Stomach (tissue), 8 donors: ENCODE measurements at regions not wholly inside any gene's neighbourhood (a gene's known extent, or its start where the extent isn't known, plus 50 kb on each side); places are given as distances from the start of the nearest gene placed in this dataset.
"Not testable (repeated sequence)": the region's sequence is repeated elsewhere in the genome, so short reads cannot be mapped to it uniquely, and the experiment has no call there.

Source experiments
- DNase-seq, 2 donors: peaks; one replicate each; pipeline versions ENCODE4 v3.0.0 to v3.0.0-alpha.2; 2013 to 2019
- H3K27ac ChIP-seq, 5 donors: fragments of 200-600 bp in 4 of 5; sonication (generic) in 4 of 5; one replicate each; pipeline ENCODE4 v1.5.1; 2013 to 2019; ENCODE audit warnings: mild to moderate bottlenecking in 1 of 5, moderate library complexity in 1 of 5
- H3K27me3 ChIP-seq, 3 donors: fragments of 200-600 bp; sonication (generic); one replicate each; pipeline ENCODE4 v1.5.1; 2017 to 2019; ENCODE audit warnings: mixed run types in 1 of 3
- H3K36me3 ChIP-seq, 4 donors: fragments of 200-600 bp; sonication (generic); 1 replicate in 3 of 4; 2 replicates in 1 of 4; pipeline ENCODE4 v1.5.1; 2016 to 2019
- H3K4me1 ChIP-seq, 4 donors: fragments of 200-600 bp; sonication (generic); one replicate each; pipeline ENCODE4 v1.5.1; 2016 to 2019
- H3K4me3 ChIP-seq, 4 donors: fragments of 200-600 bp; sonication (generic) in 3 of 4; one replicate each; pipeline ENCODE4 v1.5.1; 2016 to 2019; ENCODE audit warnings: mild to moderate bottlenecking in 1 of 4
- H3K9me3 ChIP-seq, 4 donors: fragments of 200-600 bp; sonication (generic); one replicate each; pipeline ENCODE4 v1.5.1; 2016 to 2019
- EP300 ChIP-seq: sonication (generic); formaldehyde crosslinking; IDR thresholded peaks from one replicate; pipeline ENCODE4 v1.6.1; 2017; ENCODE audit warnings: antibody characterized with exemption
- POLR2A ChIP-seq, 4 donors: fragments of 450-650 bp; IDR thresholded peaks; one replicate each; pipeline ENCODE4 v1.6.1; 2016; ENCODE audit warnings: antibody characterized with exemption in 4 of 4, control low read depth in 2 of 4, mild to moderate bottlenecking in 1 of 4, moderate library complexity in 1 of 4
- POLR2AphosphoS5 ChIP-seq, 3 donors: sonication (generic); formaldehyde crosslinking; IDR thresholded peaks; one replicate each; pipeline ENCODE4 v1.6.1; 2016; ENCODE audit warnings: antibody characterized with exemption in 3 of 3
- WGBS, 5 donors: extraction: QIAGEN DNeasy Blood & Tissue Kit in 3 of 5; methylation state at CpG; one replicate each; pipeline versions ENCODE4 v1.1.5 to v1.1.7; 2013 to 2018; 5-methylcytosine and 5-hydroxymethylcytosine counted together
- intact Hi-C: fragments of 100-400 bp; cut with DNase I; formaldehyde crosslinking; loops from one replicate; pipeline ENCODE4 v1.15.1; 2023; ENCODE audit warnings: low total_unique reads
- TF ChIP-seq, protein P1 (sequence below), 7 experiments: fragments of 450-650 bp in 4 of 7; fragments of 200-600 bp in 3 of 7; sonication (generic) in 3 of 7; IDR thresholded peaks; one replicate each; pipeline ENCODE4 v1.5.1; 2016 to 2019; ENCODE audit warnings: antibody characterized with exemption in 7 of 7, control low read depth in 2 of 7, mild to moderate bottlenecking in 1 of 7
- donor health status: healthy with polysubstance abuse.
- donor health status: Bipolar disorder and iron deficiency.
- donor health status: healthy.

GRCh38 chr14:26655128-26655527, 57.3 kb upstream of the NOVA1 start:
- Histone ChIP-seq H3K4me3 (no peak overlapping the region), H3K9me3 (no peaks in the 10 kb centered on the region)
- intact Hi-C loops = no loop called here

GRCh38 chr14:26663506-26663905, 65.7 kb upstream of the NOVA1 start:
- H3K27me3 ChIP-seq = no peaks in the 10 kb centered on the region
- no peak for TF ChIP-seq POLR2AphosphoS5 (IDR thresholded peaks at IDR 0.05)
- TF ChIP-seq, protein P1, sequence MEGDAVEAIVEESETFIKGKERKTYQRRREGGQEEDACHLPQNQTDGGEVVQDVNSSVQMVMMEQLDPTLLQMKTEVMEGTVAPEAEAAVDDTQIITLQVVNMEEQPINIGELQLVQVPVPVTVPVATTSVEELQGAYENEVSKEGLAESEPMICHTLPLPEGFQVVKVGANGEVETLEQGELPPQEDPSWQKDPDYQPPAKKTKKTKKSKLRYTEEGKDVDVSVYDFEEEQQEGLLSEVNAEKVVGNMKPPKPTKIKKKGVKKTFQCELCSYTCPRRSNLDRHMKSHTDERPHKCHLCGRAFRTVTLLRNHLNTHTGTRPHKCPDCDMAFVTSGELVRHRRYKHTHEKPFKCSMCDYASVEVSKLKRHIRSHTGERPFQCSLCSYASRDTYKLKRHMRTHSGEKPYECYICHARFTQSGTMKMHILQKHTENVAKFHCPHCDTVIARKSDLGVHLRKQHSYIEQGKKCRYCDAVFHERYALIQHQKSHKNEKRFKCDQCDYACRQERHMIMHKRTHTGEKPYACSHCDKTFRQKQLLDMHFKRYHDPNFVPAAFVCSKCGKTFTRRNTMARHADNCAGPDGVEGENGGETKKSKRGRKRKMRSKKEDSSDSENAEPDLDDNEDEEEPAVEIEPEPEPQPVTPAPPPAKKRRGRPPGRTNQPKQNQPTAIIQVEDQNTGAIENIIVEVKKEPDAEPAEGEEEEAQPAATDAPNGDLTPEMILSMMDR (IDR thresholded peaks at IDR 0.05) = no peak
- no peak for TF ChIP-seq EP300
- no peak for TF ChIP-seq POLR2A (IDR thresholded peaks at IDR 0.05)
- peak in 1 of 2 donors; percentile 4 for DNase-seq
- 33 to 60% (median 38%) methylated on average over 1 of the region's 1 CpG for WGBS, 5 donors
- H3K36me3 ChIP-seq = no peaks in the 10 kb centered on the region
- H3K4me1 ChIP-seq = no peaks in the 10 kb centered on the region
- H3K9me3 ChIP-seq = peaks cover 0 to 5% (median 0%) of the 10 kb centered on the region in 4 donors
- no peak overlapping the region for H3K27ac ChIP-seq
- intact Hi-C loops = no loop called here
- H3K4me3 ChIP-seq = no peak overlapping the region

More at GRCh38 chr14:26655128-26655527, 57.3 kb upstream of the NOVA1 start:
- Histone ChIP-seq H3K4me1 (no peaks in the 10 kb centered on the region), H3K27me3 (no peaks in the 10 kb centered on the region), H3K36me3 (no peaks in the 10 kb centered on the region), H3K27ac (no peak overlapping the region)
- no peak for DNase-seq
- 80 to 91% (median 89%) methylated on average over 5 of the region's 5 CpGs for WGBS, 5 donors
- TF ChIP-seq, protein P1 (IDR thresholded peaks at IDR 0.05) = no peak
- TF ChIP-seq EP300 (no peak), POLR2A (IDR thresholded peaks at IDR 0.05) (no peak), POLR2AphosphoS5 (IDR thresholded peaks at IDR 0.05) (no peak)

DNA sequence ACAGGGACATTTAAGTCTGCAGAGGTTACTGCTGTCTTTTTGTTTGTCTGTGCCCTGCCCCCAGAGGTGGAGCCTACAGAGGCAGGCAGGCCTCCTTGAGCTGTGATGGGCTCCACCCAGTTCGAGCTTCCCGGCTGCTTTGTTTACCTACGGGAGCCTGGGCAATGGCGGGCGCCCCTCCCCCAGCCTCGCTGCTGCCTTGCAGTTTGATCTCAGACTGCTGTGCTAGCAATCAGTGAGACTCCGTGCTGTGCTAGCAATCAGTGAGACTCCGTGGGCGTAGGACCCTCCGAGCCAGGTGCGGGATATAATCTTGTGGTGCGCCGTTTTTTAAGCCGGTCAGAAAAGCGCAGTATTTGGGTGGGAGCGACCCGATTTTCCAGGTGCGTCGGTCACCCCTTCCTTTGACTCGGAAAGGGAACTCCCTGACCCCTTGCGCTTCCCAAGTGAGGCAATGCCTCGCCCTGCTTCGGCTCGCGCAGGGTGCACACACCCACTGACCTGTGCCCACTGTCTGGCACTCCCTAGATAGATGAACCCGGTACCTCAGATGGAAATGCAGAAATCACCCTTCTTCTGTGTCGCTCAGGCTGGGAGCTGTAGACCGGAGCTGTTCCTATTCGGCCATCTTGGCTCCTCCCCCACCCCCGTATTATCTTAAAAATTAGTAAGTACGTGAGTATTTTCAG, 81.0 kb upstream of the NOVA1 start:
- intact Hi-C loops, H3K4me1 ChIP-seq, H3K27ac ChIP-seq, DNase-seq, H3K36me3 ChIP-seq, H3K27me3 ChIP-seq, H3K9me3 ChIP-seq, H3K4me3 ChIP-seq: not testable (repeated sequence)
- WGBS, 5 donors = 89 to 98% (median 94%) methylated on average over 14 to 26 of the region's 31 CpGs

- Histone ChIP-seq H3K9me3 (peaks cover 0 to 14% (median 3%) of the 10 kb centered on the region in 4 donors), H3K27me3 (no peaks in the 10 kb centered on the region), H3K4me1 (no peaks in the 10 kb centered on the region), H3K36me3 (no peaks in the 10 kb centered on the region), H3K27ac (no peak overlapping the region), H3K4me3 (no peak overlapping the region)
- TF ChIP-seq, protein P1 (IDR thresholded peaks at IDR 0.05) = no peak
- TF ChIP-seq POLR2A (IDR thresholded peaks at IDR 0.05) (no peak), POLR2AphosphoS5 (IDR thresholded peaks at IDR 0.05) (no peak), EP300 (no peak)
- intact Hi-C loops = no loop called here
- DNase-seq = no peak
- 88 to 100% (median 95%) methylated on average over 1 of the region's 1 CpG for WGBS, 5 donors
Measured at GRCh38 chr14:26685401-26685800, 87.6 kb upstream of the NOVA1 start.

- intact Hi-C loops = no loop called here
- peaks cover 0 to 6% (median 0%) of the 10 kb centered on the region in 4 donors for H3K9me3 ChIP-seq
- no peaks in the 10 kb centered on the region for H3K4me1 ChIP-seq
- no peak overlapping the region for H3K27ac ChIP-seq
- no peaks in the 10 kb centered on the region for H3K36me3 ChIP-seq
- DNase-seq = no peak
- no peak overlapping the region for H3K4me3 ChIP-seq
- WGBS, 5 donors = 54 to 82% (median 78%) methylated on average over 2 of the region's 2 CpGs
- no peaks in the 10 kb centered on the region for H3K27me3 ChIP-seq
- TF ChIP-seq POLR2AphosphoS5 (IDR thresholded peaks at IDR 0.05) = no peak
- no peak for TF ChIP-seq POLR2A (IDR thresholded peaks at IDR 0.05)
- TF ChIP-seq, protein P1 (IDR thresholded peaks at IDR 0.05) = no peak
- no peak for TF ChIP-seq EP300
Measured at GRCh38 chr14:26687301-26687837, 89.5 kb upstream of the NOVA1 start.
